Hippocampal formation (tissue), 2 donors: ENCODE measurements at regions not wholly inside any gene's neighbourhood (a gene's known extent, or its start where the extent isn't known, plus 50 kb on each side); places are given as distances from the start of the nearest gene placed in this dataset.

Experiments
- DNase-seq, 2 donors: peaks; one replicate each; lab custom pipeline; 2025; lab: John Stamatoyannopoulos, UW

GRCh38 chr2:59739166-59739565, 814.3 kb downstream of the BCL11A start:
- DNase-seq, result no peak

DNA sequence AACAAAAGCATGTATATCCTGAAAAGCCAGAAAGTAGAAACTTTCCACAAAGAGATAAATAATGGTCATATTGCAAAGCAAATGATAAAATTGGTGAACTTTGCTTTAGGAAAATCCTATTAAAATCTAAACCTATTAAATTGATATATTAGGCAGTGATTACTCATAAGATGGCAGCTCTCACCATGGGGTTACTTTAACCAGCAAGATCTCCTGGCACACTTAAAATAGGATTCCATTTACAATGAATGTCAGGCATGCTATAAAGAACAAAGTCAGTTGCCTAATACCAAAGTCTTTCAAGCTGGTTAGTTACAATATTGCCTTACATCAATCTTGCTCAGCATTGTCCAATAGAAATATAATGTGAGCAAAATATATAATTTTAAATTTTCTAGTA, 816.2 kb downstream of the BCL11A start:
- no peak for DNase-seq

- no peak for DNase-seq
These were observed 818.7 kb downstream of the BCL11A start for GRCh38 chr2:59734743-59735142.

DNA sequence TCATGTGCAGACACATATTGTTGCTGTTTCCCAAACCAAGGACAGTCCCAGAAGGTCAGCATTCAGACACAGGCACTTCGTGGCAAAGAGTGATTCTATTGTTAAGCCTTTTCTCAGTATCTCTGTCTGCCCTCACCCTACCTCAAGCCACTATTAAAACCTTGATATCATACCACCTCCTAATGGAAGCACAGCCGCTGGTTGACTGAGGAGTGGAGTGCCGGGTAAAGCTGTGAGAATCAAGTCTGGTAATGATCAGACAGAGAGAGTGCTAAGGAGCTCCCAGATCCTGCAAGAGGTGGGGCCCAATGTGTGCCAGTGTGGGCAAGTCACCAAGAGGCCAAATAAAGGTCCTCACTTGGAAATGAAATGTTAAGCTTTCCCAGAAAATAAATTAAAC, 819.5 kb downstream of the BCL11A start:
- no peak for DNase-seq

DNA sequence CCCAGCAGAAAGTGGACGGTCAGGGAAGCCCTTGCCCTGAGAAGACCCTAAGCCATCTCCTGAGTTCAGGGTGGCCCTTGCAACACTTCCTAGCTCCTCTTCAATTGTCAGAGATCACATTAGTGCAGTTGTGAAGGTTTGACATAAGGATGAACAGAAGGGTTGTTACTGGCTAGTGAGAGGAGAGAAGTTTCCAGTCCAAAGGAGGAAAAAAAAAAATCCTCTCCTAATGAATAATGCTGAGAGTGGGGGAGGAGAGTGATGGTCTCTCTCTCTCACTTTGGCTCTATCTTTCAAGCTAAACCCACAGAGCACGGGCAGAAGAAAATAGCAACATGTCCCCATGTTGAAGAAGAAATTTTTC, 819.9 kb downstream of the BCL11A start:
- no peak for DNase-seq

- DNase-seq, result no peak
These were observed 820.4 kb downstream of the BCL11A start for GRCh38 chr2:59732871-59733566.

GRCh38 chr2:59727121-59727590, 826.3 kb downstream of the BCL11A start:
- no peak for DNase-seq

- no peak for DNase-seq
These were observed 827.0 kb downstream of the BCL11A start for GRCh38 chr2:59726228-59727120.

DNA sequence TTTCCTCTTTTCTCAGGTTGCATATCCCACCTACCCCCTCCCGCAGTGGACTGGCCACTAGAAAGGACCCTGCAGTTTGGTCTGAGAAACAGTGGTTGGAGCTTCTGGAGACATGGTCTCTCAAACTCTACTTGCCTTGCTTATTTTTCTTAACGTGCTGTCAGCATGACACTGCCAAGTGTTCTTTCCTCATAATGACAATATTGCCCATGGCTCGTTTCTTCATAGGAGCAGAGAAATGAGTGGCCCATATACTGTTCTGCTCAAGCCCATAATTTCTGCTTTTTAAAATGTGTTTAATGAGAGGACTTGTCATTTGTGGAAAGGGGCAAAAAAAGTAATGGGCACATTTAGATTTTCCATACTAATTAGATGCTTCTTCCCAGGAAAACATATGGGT, 828.7 kb downstream of the BCL11A start:
- no peak for DNase-seq

DNA sequence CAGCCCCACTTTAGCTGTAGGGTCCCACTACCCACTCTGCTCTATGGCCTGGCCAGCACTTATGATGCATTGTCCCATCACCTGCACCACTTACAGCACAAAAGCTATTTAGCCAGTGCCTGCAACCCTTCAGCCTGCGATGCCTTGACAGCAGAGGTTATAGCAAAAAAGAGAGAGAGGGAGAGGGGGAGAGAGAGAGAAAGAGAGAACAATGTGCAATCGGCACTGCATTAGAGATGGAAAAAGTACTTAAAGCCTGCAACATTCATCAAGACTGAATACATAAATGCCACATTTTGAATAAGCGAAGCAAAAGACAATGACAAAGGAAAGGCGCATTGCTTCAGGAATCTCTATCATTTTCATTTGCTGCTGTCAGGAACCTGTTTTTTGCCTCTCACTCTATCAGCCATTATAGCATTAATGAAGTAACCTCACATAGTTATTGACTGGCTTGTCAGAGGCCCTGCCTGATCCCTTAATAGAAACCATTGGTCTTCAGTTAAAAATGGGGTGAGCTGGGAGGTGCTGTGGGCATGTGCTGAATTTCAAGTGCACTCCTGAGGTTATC, 833.1 kb downstream of the BCL11A start:
- DNase-seq, result no peak

- no peak for DNase-seq
These were observed 839.9 kb downstream of the BCL11A start for GRCh38 chr2:59713577-59713976.

DNA sequence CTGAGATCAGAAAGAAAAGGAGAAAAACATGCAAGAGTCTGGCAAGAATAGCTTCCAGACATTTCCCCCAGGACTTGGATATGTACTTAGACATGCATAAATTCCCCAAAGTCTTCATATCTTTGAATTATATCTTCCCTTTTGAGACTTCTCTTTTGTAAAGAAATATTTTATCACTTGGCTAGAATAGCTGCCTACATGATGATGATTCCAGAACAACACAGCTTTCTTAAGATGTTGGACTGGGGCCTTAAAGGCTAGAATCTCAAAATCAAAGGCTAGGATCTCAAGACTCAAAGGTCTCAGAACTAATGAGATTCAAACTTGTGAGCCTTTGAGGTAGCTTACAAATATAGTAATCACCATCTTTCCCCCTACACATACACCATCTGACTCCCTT, 842.3 kb downstream of the BCL11A start:
- DNase-seq, result no peak

- DNase-seq, result no peak
These were observed 846.7 kb downstream of the BCL11A start for GRCh38 chr2:59706729-59707128.

- DNase-seq, result no peak
These were observed 849.7 kb downstream of the BCL11A start for GRCh38 chr2:59703796-59704195.

DNA sequence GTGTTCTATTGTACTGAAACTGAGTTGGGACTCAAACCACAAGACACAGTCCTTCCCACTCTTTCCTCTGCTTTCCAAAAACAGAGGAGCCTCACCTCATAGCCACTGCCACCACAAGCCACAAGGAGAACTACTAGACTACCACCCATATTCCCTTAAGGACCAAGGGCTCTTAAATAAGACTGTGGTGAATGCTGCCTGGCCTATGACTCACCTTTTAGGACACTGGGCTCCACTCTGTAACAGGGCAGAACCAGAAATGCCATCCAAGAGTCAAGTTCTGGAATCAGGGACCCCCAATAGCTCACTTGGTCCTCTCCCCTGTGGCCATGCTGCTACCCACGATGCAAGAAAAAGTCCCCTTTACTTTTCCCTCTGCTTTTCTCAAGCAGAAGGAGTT, 851.4 kb downstream of the BCL11A start:
- DNase-seq, result no peak

GRCh38 chr2:59701271-59701994, 852.0 kb downstream of the BCL11A start:
- no peak for DNase-seq

DNA sequence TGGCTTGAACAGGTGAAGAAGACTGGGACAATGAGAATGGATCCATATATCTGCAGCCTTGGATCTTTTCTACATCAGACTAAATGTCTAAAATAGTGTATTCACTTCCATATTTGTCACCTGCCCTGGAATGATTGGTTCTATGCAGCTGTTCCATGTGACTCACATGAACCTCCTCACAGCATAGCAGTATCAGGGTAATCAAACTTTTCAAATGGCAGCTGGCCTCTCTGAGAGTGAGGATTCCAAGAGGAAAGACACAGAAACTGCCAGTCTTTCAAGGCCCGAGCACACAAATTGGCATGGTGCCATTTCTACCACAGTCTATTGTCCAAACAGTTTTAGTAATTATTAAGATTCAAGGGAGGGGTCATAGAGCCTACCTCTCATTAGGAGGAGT, 859.3 kb downstream of the BCL11A start:
- DNase-seq, result no peak

DNA sequence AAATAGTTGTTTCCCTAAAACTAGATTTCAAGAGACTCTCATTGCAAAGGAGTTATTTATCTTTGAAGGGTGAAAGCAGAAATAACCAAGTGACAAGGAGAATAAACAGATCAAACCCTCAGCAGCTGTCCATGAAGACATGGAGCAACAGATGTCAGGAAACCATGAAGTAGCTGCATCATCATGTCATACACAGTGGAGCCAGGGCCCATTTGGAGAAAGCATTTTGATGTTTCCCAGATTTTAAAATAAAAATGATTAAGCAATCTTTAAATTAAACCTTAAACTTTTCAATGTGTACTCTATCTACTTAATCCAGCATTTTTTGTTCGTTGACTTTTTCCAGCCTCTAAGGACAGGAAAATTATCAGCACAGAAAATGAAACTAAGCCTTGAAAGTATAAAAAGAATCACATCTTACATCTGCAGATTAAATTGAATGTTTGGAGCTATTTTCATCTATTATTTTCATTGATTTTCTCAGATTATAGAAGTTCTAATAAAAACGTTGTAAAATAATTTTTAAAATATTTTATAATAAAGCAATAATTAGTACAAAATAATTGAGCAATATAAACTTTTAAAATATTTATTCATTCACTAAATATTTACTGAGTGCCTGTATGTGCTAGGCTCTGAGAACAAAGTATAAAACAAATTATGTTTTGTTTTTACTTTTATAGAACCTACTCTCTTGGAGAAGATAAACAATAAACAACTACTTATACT, 860.1 kb downstream of the BCL11A start:
- no peak for DNase-seq

- DNase-seq, result no peak
These were observed 861.8 kb downstream of the BCL11A start for GRCh38 chr2:59691518-59692190.

GRCh38 chr2:59690849-59691248, 862.6 kb downstream of the BCL11A start:
- DNase-seq, result no peak

- no peak for DNase-seq
These were observed 868.7 kb downstream of the BCL11A start for GRCh38 chr2:59684771-59685166.
